ENCODE measurements at regions not wholly inside any gene's neighbourhood (a gene's known extent, or its start where the extent isn't known, plus 50 kb on each side); places are given as distances from the start of the nearest gene placed in this dataset.
"Not testable (repeated sequence)": the region's sequence is repeated elsewhere in the genome, so short reads cannot be mapped to it uniquely, and the experiment has no call there.

DNA sequence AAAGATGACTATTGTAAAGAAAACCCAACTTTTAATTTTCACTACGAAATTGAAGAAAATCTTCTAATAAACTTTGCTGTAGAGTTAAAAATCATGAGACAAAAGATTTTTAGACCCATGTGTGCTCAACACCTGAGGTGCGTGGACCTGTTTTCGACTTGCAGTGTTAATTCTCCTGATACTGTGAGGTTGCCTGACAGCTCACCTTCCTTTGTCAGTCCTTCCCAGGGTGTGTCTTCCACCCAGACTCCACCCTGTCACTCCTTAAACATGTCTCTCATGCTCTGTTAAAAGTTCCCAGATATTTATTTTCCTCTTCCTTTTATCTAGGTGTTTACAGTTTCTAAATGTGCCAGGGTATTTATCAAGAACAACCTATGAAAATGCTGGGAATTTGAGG lies 151.3 kb upstream of the NT5E start:
- ATAC-seq (replicated peaks; ENCODE audit: extremely low read depth, poor library complexity, severe bottlenecking) (no peak), DNase-seq (ENCODE audit: low spot score in 2 of 2) (no peak)
- no peaks in the 10 kb centered on the region for H3K36me3 Mint-ChIP-seq (ENCODE audit: insufficient read depth)

DNA sequence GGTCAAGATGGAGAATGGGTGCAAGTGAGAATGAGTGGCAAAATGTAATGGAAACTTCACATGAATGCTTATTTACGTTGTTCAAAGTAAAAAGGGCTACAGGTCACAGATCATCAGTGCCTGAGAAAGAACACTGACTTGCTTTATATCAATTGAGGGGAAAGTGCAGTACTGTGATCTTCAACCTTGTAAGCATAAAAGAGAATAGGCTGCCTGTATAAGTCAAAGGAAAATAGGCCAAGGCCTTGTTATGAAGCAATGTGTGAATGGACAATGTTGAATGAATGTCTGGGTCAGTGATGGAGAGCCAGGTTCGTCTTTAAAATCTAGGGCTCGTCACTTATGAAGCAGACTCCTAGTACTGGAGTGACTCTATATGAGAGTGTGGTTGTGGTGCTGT lies 158.6 kb upstream of the NT5E start:
- ATAC-seq (replicated peaks; ENCODE audit: extremely low read depth, poor library complexity, severe bottlenecking) = no peak
- no peaks in the 10 kb centered on the region for H3K4me1 Mint-ChIP-seq
- H3K27ac Mint-ChIP-seq (ENCODE audit: low read depth) = no peak overlapping the region

More for the DNA sequence above, 151.3 kb upstream of the NT5E start:
- no peaks in the 10 kb centered on the region for H3K4me1 Mint-ChIP-seq
- no peak overlapping the region for H3K4me3 Mint-ChIP-seq
- H3K27ac Mint-ChIP-seq (ENCODE audit: low read depth) = no peak overlapping the region
- no peaks in the 10 kb centered on the region for H3K9me3 Mint-ChIP-seq
- H3K27me3 Mint-ChIP-seq = peaks cover 17% of the 10 kb centered on the region

DNA sequence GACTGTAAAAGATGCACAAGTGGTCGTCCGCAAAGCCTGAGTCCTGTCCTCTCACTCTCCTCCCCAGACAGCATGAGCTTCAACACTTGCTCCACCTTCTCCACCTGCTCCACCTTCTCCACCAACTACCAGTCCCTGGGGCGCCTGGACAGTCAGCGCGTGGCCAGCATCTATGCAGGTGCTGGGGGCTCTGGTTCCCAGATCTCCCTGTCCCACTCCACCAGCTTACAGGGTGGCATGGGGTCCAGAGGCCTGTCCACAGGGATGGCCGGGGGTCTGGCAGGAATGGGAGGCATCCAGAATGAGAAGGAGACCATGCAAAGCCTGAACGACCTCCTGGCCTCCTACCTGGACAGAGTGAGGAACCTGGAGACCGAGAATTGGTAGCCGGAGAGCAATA lies 162.2 kb upstream of the NT5E start:
- no peak for ATAC-seq (replicated peaks; ENCODE audit: extremely low read depth, poor library complexity, severe bottlenecking)
- H3K4me1 Mint-ChIP-seq = no peaks in the 10 kb centered on the region
- no peak overlapping the region for H3K27ac Mint-ChIP-seq (ENCODE audit: low read depth)
- DNase-seq (ENCODE audit: low spot score in 2 of 2) = no peak
- no peaks in the 10 kb centered on the region for H3K36me3 Mint-ChIP-seq (ENCODE audit: insufficient read depth)
- peaks cover 8% of the 10 kb centered on the region for H3K9me3 Mint-ChIP-seq
- H3K27me3 Mint-ChIP-seq = peaks cover 16% of the 10 kb centered on the region
- H3K4me3 Mint-ChIP-seq = no peak overlapping the region

More for the DNA sequence above, 158.6 kb upstream of the NT5E start:
- peaks cover 2% of the 10 kb centered on the region for H3K36me3 Mint-ChIP-seq (ENCODE audit: insufficient read depth)
- DNase-seq (ENCODE audit: low spot score in 2 of 2) = no peak
- no peak overlapping the region for H3K4me3 Mint-ChIP-seq
- peaks cover 8% of the 10 kb centered on the region for H3K9me3 Mint-ChIP-seq
- H3K27me3 Mint-ChIP-seq = peaks cover 36% of the 10 kb centered on the region

DNA sequence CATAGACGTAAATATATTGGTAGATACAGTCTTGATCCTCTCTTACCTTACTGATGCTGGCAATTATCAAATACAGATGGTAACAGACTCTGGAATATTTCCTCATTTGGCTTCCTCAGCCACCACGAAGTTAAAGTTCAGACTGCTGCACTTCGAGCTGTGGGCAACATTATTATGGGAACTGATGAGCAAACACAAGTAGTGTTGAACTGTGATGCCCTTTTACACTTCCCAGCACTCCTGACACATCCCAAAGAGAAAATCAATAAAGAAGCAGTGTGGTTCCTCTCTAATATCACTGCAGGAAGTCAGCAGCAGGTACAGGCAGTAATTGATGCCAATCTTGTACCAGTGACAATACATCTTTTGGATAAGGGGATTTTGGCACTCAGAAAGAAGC lies 162.7 kb upstream of the NT5E start:
- DNase-seq (ENCODE audit: low spot score in 2 of 2) (no peak), ATAC-seq (replicated peaks; ENCODE audit: extremely low read depth, poor library complexity, severe bottlenecking) (no peak)
- no peak overlapping the region for H3K27ac Mint-ChIP-seq (ENCODE audit: low read depth)
- peaks cover 18% of the 10 kb centered on the region for H3K27me3 Mint-ChIP-seq
- peaks cover 8% of the 10 kb centered on the region for H3K9me3 Mint-ChIP-seq
- H3K36me3 Mint-ChIP-seq (ENCODE audit: insufficient read depth) = no peaks in the 10 kb centered on the region
- H3K4me3 Mint-ChIP-seq = no peak overlapping the region
- H3K4me1 Mint-ChIP-seq = no peaks in the 10 kb centered on the region

DNA sequence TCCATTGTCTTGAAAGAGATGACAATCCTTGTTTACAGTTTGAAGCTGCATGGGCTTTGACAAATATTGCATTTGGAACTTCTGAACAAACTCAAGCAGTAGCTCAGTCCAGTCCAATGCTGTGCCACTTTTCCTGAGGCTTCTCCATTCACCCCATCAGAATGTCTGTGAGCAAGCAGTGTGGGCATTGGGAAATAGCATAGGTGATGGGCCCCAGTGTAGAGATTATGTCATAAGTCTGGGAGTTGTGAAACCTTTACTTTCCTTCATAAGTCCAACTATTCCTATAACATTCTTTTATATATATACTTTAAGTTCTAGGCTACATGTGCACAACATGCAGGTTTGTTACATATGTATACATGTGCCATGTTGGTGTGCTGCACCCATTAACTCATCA lies 163.4 kb upstream of the NT5E start:
- peaks cover 18% of the 10 kb centered on the region for H3K27me3 Mint-ChIP-seq
- H3K4me1 Mint-ChIP-seq; H3K36me3 Mint-ChIP-seq (ENCODE audit: insufficient read depth); H3K9me3 Mint-ChIP-seq; H3K4me3 Mint-ChIP-seq; DNase-seq (ENCODE audit: low spot score in 2 of 2); ATAC-seq (replicated peaks; ENCODE audit: extremely low read depth, poor library complexity, severe bottlenecking); H3K27ac Mint-ChIP-seq (ENCODE audit: low read depth): not testable (repeated sequence)

DNA sequence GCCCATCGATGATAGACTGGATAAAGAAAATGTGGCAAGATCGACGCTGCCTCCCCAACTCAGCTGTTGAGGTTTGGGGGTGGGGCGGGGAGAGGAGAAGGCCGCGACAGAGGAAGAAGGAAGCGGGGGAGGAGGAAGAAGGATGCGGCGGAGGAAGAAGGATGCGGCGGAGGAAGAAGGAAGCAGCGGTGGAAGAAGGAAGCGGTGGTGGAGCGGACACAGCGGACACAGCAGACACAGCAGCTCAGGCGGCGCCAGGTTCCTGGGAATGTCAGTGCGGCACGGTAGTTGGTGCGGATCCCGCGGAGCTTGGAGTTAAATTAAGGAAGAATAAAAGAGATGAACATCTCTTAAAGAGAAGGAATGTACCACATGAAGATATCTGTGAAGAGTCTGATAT lies 163.9 kb upstream of the NT5E start:
- DNase-seq (ENCODE audit: low spot score in 2 of 2) (no peak), ATAC-seq (replicated peaks; ENCODE audit: extremely low read depth, poor library complexity, severe bottlenecking) (no peak)
- Mint-ChIP-seq H3K27ac (ENCODE audit: low read depth) (no peak overlapping the region), H3K27me3 (peaks cover 18% of the 10 kb centered on the region), H3K4me3 (no peak overlapping the region), H3K4me1 (no peaks in the 10 kb centered on the region), H3K36me3 (ENCODE audit: insufficient read depth) (no peaks in the 10 kb centered on the region), H3K9me3 (peaks cover 8% of the 10 kb centered on the region)

DNA sequence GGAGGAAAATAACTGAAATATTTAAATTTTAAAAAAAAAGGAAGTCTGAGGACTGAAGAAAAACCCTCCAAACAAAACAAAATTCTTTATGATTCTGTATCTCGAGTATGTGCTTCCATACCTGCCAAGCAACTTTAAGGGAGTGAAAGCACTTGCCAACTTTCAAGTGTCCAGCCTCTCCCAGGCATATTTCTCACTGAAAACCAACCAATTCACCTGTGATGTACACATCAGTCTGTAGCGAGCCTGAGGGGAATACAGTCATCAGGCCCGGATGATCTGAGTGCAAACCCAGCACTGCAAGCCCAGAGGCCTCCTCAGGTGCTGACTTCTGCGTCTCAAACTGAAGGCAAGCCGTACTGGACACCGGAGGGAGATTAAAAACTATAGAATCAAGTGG lies 164.8 kb upstream of the NT5E start:
- H3K9me3 Mint-ChIP-seq = peaks cover 8% of the 10 kb centered on the region

DNA sequence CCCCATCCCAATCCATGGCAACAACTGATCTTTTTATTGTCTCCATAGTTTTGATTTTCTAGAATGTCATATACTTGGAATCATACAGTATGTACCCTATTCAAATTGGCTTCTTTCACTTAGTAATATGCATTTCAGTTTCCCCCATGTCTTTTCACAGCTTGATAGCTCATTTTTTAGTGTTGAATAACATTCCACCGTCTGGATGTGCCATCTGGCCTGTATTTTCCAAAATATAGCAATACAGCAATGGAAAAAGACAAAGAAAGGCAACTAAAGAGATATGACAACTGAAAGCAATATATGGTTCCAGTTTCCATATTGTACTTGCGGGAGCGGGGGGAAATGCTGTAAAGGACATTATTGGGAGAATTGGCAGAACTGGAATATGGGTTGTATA lies 166.4 kb upstream of the NT5E start:
- Mint-ChIP-seq H3K4me1 (no peaks in the 10 kb centered on the region), H3K27ac (ENCODE audit: low read depth) (no peak overlapping the region), H3K36me3 (ENCODE audit: insufficient read depth) (no peaks in the 10 kb centered on the region), H3K4me3 (no peak overlapping the region), H3K27me3 (peaks cover 17% of the 10 kb centered on the region), H3K9me3 (peaks cover 7% of the 10 kb centered on the region)
- ATAC-seq (replicated peaks; ENCODE audit: extremely low read depth, poor library complexity, severe bottlenecking) = no peak
- no peak for DNase-seq (ENCODE audit: low spot score in 2 of 2)

More for the DNA sequence above, 164.8 kb upstream of the NT5E start:
- DNase-seq (ENCODE audit: low spot score in 2 of 2) = no peak
- Mint-ChIP-seq H3K36me3 (ENCODE audit: insufficient read depth) (no peaks in the 10 kb centered on the region), H3K27ac (ENCODE audit: low read depth) (no peak overlapping the region), H3K4me3 (no peak overlapping the region), H3K4me1 (no peaks in the 10 kb centered on the region), H3K27me3 (peaks cover 18% of the 10 kb centered on the region)
- ATAC-seq (replicated peaks; ENCODE audit: extremely low read depth, poor library complexity, severe bottlenecking) = no peak

DNA sequence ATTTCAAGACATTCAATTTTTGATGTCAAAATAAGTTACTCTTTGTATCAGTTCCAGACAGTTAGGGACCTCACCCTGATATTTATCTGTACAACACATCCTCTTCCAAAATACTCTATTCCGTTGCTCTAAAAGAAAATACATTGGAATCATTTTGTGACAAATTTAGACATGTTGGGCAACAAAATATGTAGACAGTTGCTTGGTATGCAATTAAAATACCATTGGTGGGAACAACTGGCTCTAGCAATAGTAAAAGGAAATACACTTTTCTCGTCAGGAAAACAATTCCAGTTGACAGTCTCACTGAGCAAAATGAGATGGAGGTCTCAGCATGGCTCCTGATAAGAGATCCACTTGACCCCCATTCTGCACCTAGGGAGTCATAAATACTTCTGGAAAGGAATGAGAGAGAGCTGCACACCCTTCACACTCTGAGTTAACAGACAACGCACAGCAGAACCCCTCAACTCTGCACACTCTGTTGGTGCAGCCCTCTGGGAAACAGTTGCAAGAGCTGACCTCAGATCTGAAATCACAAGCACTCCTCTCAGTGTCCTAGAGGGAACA lies 171.3 kb upstream of the NT5E start:
- no peak overlapping the region for H3K4me3 Mint-ChIP-seq
- H3K27ac Mint-ChIP-seq (ENCODE audit: low read depth) = no peak overlapping the region
- H3K4me1 Mint-ChIP-seq = no peaks in the 10 kb centered on the region
- DNase-seq (ENCODE audit: low spot score in 2 of 2) (no peak), ATAC-seq (replicated peaks; ENCODE audit: extremely low read depth, poor library complexity, severe bottlenecking) (no peak)
- peaks cover 8% of the 10 kb centered on the region for H3K27me3 Mint-ChIP-seq
- no peaks in the 10 kb centered on the region for H3K36me3 Mint-ChIP-seq (ENCODE audit: insufficient read depth)
- peaks cover 10% of the 10 kb centered on the region for H3K9me3 Mint-ChIP-seq

DNA sequence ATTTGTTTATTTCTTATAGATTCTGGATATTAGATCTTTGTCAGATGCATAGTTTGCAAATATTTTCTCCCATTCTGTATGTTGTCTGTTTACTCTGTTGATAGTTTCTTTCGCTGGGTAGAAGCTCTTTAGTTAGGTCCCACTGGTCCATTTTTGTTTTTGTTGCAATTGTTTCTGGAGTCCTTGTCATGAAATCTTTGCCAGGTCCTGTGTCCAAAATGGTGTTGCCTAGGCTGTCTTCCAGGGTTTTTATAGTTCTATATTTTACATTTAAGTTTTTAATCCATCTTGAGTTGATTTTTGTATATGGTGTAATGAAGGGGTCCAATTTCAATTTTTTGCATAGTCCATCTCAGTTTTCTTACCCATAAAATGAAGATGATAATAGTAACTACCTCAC lies 173.9 kb upstream of the NT5E start:
- not testable (repeated sequence) for H3K27ac Mint-ChIP-seq (ENCODE audit: low read depth); ATAC-seq (replicated peaks; ENCODE audit: extremely low read depth, poor library complexity, severe bottlenecking); H3K27me3 Mint-ChIP-seq; H3K36me3 Mint-ChIP-seq (ENCODE audit: insufficient read depth); DNase-seq (ENCODE audit: low spot score in 2 of 2); H3K4me3 Mint-ChIP-seq; H3K4me1 Mint-ChIP-seq
- H3K9me3 Mint-ChIP-seq = peaks cover 10% of the 10 kb centered on the region

DNA sequence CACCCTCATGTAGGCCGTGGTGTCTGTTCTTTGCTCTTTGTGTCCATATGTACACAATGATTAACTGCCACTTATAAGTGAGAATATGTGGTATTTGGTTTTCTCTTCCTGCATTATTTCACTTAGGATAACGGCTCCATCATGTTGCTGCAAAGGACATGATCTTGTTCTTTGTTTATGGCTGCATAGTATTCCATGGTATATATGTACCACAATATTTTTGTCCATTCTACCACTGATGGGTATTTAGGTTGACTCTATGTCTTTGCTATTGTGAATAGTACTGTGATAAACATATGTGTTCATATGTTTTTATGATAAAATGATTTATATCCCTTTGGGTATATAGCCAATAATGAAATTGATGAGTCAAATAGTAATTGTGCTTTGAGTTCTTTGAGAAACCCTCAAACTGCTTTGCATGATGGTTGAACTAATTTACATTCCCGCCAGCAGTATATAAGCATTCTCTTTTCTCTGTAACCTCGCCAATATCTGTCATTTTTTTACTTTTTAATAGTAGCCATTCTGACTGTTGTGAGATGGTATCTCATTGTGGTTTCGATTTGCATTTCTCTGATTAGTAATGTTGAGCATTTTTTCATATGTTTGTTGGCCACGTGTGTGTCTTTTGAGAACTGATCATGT lies 174.4 kb upstream of the NT5E start:
- Mint-ChIP-seq H3K9me3 (peaks cover 10% of the 10 kb centered on the region), H3K36me3 (ENCODE audit: insufficient read depth) (no peaks in the 10 kb centered on the region), H3K4me3 (no peak overlapping the region), H3K27ac (ENCODE audit: low read depth) (no peak overlapping the region), H3K4me1 (no peaks in the 10 kb centered on the region), H3K27me3 (no peaks in the 10 kb centered on the region)
- DNase-seq (ENCODE audit: low spot score in 2 of 2) (no peak), ATAC-seq (replicated peaks; ENCODE audit: extremely low read depth, poor library complexity, severe bottlenecking) (no peak)

DNA sequence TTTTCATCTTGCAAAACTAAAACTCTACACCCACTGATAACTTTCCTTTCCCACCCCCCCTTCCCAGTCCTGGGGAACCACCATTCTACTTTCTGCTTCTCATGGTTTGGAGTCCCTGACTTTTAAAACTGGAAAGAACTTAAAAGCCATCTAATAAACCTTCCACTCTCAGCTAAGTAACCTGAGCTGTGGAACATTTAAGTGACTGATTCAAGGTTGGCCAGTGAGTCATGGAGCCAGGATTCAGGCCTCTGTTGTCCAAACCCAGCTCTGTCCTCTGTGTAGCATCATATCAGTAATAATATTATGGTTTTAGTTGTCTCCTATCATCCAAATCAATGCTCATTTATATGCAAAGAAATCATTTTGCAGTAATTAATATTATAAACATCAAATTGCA lies 176.0 kb upstream of the NT5E start:
- no peaks in the 10 kb centered on the region for H3K27me3 Mint-ChIP-seq
- H3K4me1 Mint-ChIP-seq = no peaks in the 10 kb centered on the region
- H3K27ac Mint-ChIP-seq (ENCODE audit: low read depth) = no peak overlapping the region
- ATAC-seq (replicated peaks; ENCODE audit: extremely low read depth, poor library complexity, severe bottlenecking) (no peak), DNase-seq (ENCODE audit: low spot score in 2 of 2) (no peak)
- H3K9me3 Mint-ChIP-seq = peaks cover 10% of the 10 kb centered on the region
- no peak overlapping the region for H3K4me3 Mint-ChIP-seq
- H3K36me3 Mint-ChIP-seq (ENCODE audit: insufficient read depth) = no peaks in the 10 kb centered on the region

DNA sequence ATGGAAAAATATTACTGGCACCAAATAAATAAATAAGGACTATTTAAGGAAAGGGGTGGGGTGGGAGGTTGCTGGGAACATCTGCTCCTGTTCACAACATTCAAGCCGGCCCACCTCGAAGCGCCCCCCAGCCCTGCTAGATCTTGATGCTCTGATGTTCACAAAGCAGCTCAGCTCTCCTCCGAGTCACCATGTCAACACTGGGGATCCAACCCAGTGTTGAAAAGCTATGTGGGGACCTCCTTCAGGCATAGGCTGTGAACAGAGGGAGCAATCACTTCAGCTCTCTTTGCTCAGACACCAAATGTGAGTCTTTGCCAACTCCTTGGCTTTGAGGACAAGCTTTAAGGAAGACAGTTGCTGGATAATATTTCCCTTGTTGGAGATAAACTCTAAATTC lies 176.8 kb upstream of the NT5E start:
- Mint-ChIP-seq H3K4me1 (no peaks in the 10 kb centered on the region), H3K27ac (ENCODE audit: low read depth) (no peak overlapping the region), H3K4me3 (no peak overlapping the region), H3K27me3 (no peaks in the 10 kb centered on the region), H3K36me3 (ENCODE audit: insufficient read depth) (no peaks in the 10 kb centered on the region), H3K9me3 (peaks cover 10% of the 10 kb centered on the region)
- DNase-seq (ENCODE audit: low spot score in 2 of 2) (no peak), ATAC-seq (replicated peaks; ENCODE audit: extremely low read depth, poor library complexity, severe bottlenecking) (no peak)
